AG08395 (cell line): ENCODE measurements at regions not wholly inside any gene's neighbourhood (a gene's known extent, or its start where the extent isn't known, plus 50 kb on each side); places are given as distances from the start of the nearest gene placed in this dataset.

Experiments used
- DNase-seq: peaks from one replicate; pipeline ENCODE4 v3.0.0; 2012; ENCODE audit warnings: mixed read lengths, low spot score

- DNase-seq: no peak
Measured at GRCh38 chr4:81667539-81667938, 195.8 kb upstream of the RASGEF1B start.

DNA sequence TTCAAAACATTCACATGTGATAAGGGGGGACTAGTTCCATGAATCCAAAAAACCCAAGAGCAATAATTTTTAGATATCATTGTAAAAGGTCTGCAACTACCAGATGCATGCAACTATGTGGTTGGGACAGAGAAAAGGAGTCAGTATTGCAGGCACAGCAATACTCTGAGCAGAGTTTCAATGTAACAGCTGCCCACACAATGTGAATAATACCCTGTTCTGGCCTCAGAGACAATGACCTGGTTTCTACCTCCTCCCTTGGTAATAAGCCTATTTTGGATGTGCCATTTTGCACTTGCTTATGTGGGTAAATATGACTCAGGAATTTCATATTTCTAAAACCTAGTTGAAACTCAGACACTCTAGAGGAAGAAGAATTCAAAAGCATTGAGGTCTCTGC, 194.8 kb upstream of the RASGEF1B start:
- no peak for DNase-seq

DNA sequence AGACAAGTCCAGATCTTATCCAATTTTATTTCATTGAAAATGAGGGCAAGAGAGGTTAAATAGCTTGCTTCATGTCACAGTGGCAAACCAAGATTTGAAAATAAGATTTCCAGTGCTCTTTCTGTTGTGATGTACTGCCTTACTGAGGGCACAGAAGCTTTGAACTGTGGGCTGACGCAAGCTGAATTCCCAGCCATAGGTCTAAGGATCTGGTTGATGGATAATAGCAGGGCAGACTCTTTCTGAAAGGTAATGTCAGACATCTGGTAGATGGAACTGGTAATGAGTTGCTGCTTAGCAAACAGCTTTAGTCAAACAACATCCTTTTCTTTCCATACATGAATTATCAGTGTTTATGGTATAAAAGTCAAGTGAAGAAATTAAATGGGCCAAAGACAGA, 193.9 kb upstream of the RASGEF1B start:
- DNase-seq: no peak

GRCh38 chr4:81665045-81665444, 193.3 kb upstream of the RASGEF1B start:
- DNase-seq: no peak

DNA sequence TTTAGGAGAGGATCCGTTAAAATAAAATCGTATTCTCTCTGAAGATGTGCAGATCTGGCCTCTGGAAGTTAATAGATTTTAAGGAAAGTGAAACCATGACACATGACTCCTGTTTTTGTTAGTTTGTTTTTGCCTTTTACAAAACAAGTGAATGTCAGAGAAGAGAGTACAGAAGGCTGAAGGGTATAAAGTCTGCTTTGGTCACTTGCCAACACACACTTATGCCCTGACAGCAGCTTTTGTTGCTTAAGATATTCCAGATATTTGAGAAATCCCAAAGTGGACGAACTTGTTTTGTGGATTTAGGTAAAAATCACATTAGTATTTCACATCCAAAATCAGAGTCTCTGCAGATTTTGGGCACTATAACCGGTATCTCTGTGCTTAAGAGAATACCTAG, 192.4 kb upstream of the RASGEF1B start:
- DNase-seq: no peak

- no peak for DNase-seq
Measured at GRCh38 chr4:81663368-81663767, 191.7 kb upstream of the RASGEF1B start.

GRCh38 chr4:81659051-81659450, 187.3 kb upstream of the RASGEF1B start:
- DNase-seq: no peak

GRCh38 chr4:81652069-81652478, 180.4 kb upstream of the RASGEF1B start:
- DNase-seq: no peak

- DNase-seq: no peak
Measured at GRCh38 chr4:81651243-81651899, 179.7 kb upstream of the RASGEF1B start.

- DNase-seq: no peak
Measured at GRCh38 chr4:81650606-81651242, 179.0 kb upstream of the RASGEF1B start.

DNA sequence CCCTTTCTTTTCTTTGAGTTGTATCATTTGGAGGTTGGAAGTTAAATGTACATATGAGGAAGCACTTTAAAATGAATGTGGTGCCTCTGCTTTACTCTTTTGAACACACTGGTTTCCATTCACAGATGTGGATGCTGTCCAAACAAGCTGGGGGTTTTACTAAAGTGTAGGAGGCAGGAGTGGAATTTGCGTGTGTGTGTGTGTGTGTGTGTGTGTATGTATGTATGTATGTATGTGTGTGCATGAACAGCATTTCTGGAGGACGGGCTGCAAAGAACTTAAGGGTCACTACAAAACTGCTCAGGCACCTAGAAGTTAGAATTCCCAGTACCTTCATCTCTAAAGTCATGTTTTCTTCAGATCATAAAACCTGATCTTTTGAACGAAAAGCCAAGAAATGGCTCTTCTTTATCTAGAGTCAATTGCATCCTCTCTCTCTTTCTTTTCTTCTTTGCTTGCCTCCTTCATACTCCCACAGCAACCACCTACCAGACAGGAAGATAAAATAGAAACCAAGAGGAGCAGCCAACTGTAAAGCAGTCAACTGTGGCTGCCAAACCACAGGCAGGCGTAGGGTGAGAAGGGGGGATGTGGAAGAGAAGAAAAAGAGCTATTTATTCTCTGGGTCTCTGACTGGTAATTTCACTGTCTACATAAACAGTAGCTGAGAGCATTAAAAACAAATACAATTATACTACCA, 177.0 kb upstream of the RASGEF1B start:
- no peak for DNase-seq

DNA sequence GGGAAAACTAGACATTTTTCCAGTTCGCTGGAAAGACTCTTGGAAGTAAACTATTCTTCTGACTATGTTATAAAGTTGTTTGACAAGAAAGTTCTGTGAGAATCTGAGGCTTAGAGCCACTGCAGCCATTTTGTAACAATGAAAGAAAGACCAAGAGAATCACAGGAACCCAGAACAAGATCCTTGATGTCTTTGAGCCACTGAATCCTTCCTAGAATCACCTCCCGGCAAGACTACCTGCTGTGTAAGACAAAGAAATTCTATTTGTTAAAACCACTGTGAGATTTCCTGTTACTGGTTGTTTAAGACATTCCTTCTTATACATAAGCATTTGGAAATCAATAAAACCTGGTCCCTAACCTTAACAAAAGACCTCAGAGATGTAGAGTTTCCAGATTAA, 175.7 kb upstream of the RASGEF1B start:
- no peak for DNase-seq

DNA sequence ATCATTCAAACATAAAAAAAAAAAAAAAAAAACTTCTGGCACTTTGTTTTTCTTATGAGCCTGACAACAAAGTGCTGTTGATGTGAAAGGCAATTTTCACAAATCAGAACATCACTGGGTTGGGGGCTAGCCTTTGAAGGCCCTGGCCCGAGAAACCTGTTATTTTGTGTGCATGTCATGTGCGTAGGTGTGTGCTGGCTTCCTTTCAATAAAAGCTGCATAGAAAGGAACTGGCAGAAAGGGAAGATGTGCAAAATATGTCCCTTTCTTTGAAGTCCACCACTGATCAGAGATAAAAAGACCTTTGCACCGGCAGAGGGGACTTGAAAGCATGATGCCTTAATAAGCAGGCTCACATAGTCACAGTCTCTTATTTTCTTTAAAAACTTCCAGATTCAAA, 170.8 kb upstream of the RASGEF1B start:
- no peak for DNase-seq

GRCh38 chr4:81639248-81639647, 167.5 kb upstream of the RASGEF1B start:
- no peak for DNase-seq

- DNase-seq: no peak
Measured at GRCh38 chr4:81638698-81639097, 167.0 kb upstream of the RASGEF1B start.

- no peak for DNase-seq
Measured at GRCh38 chr4:81635739-81636138, 164.0 kb upstream of the RASGEF1B start.

- no peak for DNase-seq
Measured at GRCh38 chr4:81634766-81635549, 163.3 kb upstream of the RASGEF1B start.

- no peak for DNase-seq
Measured at GRCh38 chr4:81634165-81634564, 162.5 kb upstream of the RASGEF1B start.

GRCh38 chr4:81632581-81633299, 161.0 kb upstream of the RASGEF1B start:
- no peak for DNase-seq

DNA sequence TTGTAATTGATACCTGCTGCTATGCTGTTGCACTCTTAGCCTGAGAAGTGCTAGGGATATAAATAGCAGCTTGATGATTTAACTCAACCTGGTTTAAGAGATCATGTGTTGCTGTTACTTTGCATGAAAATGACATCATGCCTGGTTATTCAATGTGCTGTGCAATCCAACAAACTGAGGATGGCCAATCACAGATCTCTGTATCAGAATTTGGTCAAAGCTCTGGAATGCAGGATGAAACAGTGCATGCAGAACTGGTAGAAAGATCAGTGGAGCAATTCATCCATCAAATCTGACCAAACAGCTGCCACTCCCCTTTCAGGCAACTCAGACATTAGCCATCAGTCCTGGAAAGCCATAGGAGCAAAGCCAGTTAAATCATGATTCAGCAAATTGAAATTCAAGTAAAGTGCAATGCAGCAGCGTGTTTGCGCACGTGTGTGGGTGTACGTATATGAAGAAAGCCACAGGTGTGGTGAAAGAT, 160.3 kb upstream of the RASGEF1B start:
- peak; percentile 68 for DNase-seq

DNA sequence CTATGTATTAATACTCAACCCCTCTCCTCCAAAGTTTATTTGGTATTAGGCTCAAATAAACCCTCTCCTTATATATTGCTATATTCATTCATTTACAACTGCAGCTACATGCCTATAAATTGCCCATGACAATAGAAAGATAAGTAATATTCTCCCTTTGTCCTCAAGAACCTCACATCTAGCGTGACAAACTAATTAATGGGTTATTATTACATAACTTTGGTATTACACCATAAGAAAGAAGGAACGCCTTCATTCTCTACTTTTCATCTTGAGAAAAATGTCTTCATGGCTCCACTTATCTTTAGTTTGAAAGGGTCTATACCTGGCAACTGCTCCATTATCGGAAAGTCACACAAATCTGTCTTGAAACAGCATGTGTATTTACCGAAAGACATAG, 157.7 kb upstream of the RASGEF1B start:
- no peak for DNase-seq

- DNase-seq: no peak
Measured at GRCh38 chr4:81628489-81628888, 156.8 kb upstream of the RASGEF1B start.
